IPS-NIHi7 (cell line): ENCODE measurements at regions not wholly inside any gene's neighbourhood (a gene's known extent, or its start where the extent isn't known, plus 50 kb on each side); places are given as distances from the start of the nearest gene placed in this dataset.
"Not testable (repeated sequence)": the region's sequence is repeated elsewhere in the genome, so short reads cannot be mapped to it uniquely, and the experiment has no call there.

Experiments used
- DNase-seq: peaks from one replicate; pipeline ENCODE4 v3.0.0; 2012; ENCODE audit warnings: mixed read lengths; ENCODE audit errors: extremely low spot score

GRCh38 chr3:105979961-105980360, 111.1 kb upstream of the CBLB start:
- no peak for DNase-seq

GRCh38 chr3:105982207-105982606, 113.4 kb upstream of the CBLB start:
- no peak for DNase-seq

- no peak for DNase-seq
These were observed 116.0 kb upstream of the CBLB start for GRCh38 chr3:105984837-105985236.

- DNase-seq = not testable (repeated sequence)
These were observed 117.5 kb upstream of the CBLB start for GRCh38 chr3:105986343-105986742.

- no peak for DNase-seq
These were observed 119.0 kb upstream of the CBLB start for GRCh38 chr3:105987809-105988208.

- DNase-seq = no peak
These were observed 119.9 kb upstream of the CBLB start for GRCh38 chr3:105988540-105989212.

- no peak for DNase-seq
These were observed 128.0 kb upstream of the CBLB start for GRCh38 chr3:105996781-105997180.

GRCh38 chr3:105997466-105997799, 128.6 kb upstream of the CBLB start:
- DNase-seq = no peak

GRCh38 chr3:105997800-105998526, 129.2 kb upstream of the CBLB start:
- DNase-seq = no peak

- no peak for DNase-seq
These were observed 131.0 kb upstream of the CBLB start for GRCh38 chr3:105999856-106000255.

- no peak for DNase-seq
These were observed 133.1 kb upstream of the CBLB start for GRCh38 chr3:106001923-106002322.

- DNase-seq = no peak
These were observed 135.4 kb upstream of the CBLB start for GRCh38 chr3:106004137-106004681.

- DNase-seq = no peak
These were observed 136.0 kb upstream of the CBLB start for GRCh38 chr3:106004826-106005225.

GRCh38 chr3:106006001-106006400, 137.2 kb upstream of the CBLB start:
- DNase-seq = no peak

GRCh38 chr3:106006571-106006970, 137.8 kb upstream of the CBLB start:
- DNase-seq = no peak

GRCh38 chr3:106007512-106007911, 138.7 kb upstream of the CBLB start:
- no peak for DNase-seq

- DNase-seq = no peak
These were observed 140.0 kb upstream of the CBLB start for GRCh38 chr3:106008766-106009165.

GRCh38 chr3:106010829-106011228, 142.0 kb upstream of the CBLB start:
- DNase-seq = no peak

GRCh38 chr3:106013971-106014370, 145.2 kb upstream of the CBLB start:
- DNase-seq = no peak

GRCh38 chr3:106014518-106014917, 145.7 kb upstream of the CBLB start:
- DNase-seq = no peak

- no peak for DNase-seq
These were observed 146.2 kb upstream of the CBLB start for GRCh38 chr3:106014971-106015370.

GRCh38 chr3:106018102-106018501, 149.3 kb upstream of the CBLB start:
- no peak for DNase-seq

GRCh38 chr3:106018929-106019550, 150.2 kb upstream of the CBLB start:
- DNase-seq = no peak
